HG02759 (cell line): ENCODE measurements at regions not wholly inside any gene's neighbourhood (a gene's known extent, or its start where the extent isn't known, plus 50 kb on each side); places are given as distances from the start of the nearest gene placed in this dataset.

Experiments used
- ATAC-seq: cut with Tn5 transposase; IDR thresholded peaks from one replicate; pipeline ENCODE4 v1.9.1; 2021; ENCODE audit warnings: mild to moderate bottlenecking, moderate library complexity; ENCODE audit not compliant: unreplicated experiment

DNA sequence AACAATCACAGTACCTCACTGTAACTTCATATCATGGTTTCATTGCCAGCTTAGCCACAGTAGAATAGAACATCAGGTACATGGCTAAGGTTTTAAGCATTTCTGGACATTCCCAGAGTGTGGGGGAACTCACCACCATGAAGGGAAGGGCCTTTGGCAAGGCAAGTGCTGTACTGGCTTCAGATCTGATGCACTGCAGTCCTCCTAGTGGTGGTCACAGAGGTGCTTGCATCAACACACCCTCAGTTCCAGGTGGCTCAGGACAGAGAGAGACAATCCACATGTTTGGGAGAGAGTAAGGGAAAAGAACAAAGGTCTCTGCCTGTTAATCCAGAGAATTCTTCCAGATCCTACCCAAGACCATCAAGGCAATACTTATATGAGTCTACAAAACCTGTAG is 528.4 kb upstream of the RGS18 start:
- ATAC-seq: no peak

DNA sequence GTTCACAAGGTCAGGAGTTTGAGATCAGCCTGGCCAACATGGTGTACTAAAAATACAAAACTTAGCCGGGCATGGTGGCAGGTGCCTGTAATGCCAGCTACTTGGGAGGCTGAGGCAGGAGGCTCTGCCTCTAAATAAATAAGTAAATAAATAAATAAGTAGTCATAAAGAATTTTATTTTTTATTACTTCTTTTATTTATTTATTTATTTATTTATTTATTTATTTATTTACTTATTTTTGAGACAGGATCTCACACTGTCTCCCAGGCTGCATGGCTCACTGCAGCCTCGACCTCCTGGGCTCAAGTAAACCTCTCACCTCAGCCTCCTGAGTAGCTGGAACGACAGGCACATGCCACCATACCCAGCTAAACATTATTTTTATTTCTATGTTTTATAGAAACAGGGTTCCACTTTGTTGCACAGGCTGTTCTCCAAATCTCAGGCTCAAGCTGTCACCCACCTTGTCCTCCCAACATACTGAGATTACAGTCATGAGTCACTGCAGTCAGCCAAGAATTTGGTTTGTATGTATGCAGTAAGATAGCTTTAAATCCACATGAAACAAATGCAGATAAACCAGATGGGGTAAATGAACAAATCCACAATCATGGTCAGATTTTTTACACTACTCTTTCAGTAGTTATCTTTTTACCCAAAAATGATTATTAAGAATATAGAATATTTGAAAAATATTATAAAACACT is 523.3 kb upstream of the RGS18 start:
- no peak for ATAC-seq

DNA sequence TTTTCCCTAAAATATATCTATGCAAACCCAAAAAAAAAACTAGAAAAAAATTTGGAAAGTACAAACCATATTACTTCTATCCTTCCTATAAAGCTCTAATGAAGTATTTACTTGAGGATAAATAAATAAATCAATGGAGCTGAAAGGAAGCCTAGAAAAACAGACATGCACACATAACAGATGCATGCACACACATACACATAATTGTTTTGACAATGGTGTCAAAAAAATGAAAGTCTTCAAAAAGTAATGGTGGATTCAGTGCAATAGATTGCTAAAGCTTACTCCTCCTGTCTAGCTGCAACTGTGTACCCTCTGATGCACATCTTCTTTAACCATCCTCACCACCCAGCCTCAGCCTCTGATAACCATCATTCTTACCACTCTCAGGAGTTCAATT is 521.9 kb upstream of the RGS18 start:
- no peak for ATAC-seq

DNA sequence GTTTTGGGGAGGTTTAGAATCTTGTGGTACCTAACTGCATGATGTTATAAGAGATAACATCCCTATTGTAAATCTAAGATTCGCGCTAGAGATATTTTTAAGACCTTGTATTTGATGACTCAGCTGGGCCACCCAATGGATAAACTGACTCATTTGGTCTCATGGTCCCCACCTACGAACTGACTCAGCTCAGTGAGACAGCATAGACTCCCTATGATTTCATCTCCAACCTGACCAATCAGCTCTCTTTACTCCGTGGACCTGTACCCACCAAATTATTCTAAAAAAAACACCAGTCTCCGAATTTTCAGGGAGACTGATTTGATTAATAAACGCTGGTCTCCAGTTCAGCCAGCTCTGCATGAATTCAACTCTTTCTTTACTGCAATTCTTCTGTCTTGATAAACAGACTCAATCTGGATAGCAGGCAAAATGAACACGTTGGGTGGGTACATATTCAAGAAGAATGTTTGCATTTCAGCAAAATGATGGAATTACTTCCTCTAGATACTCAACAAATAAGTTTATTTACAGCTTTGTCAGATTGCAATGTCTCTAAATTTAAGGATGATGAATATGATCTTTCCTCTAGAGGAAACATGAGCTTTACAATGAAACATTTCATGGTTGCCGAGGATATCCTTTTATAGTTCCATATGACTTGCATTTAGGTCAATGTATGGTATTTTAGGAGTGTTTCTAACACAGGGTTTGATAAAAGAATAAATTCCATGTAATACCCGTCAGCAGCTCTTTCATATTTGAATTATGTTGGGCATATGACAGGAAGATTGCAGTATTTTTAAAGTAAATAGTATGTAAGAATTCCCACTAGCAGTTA is 516.6 kb upstream of the RGS18 start:
- no peak for ATAC-seq

DNA sequence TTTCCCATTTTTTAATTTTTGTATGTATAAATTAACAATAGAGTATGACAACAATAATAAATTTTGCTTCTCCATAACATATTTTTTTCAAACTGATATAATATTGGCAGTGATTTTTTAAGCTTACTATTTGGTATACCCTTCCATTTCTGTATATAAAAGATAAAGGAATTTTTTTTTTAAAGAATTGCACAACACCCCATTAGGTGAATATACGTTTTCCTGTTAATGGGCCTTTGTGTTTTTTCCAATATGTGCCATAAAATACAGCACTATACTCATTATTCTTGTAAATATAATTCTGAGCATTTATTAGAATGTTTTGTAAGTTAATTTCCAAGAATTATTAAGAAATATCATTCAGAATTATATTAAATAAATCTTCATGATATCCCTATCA is 515.2 kb upstream of the RGS18 start:
- no peak for ATAC-seq

DNA sequence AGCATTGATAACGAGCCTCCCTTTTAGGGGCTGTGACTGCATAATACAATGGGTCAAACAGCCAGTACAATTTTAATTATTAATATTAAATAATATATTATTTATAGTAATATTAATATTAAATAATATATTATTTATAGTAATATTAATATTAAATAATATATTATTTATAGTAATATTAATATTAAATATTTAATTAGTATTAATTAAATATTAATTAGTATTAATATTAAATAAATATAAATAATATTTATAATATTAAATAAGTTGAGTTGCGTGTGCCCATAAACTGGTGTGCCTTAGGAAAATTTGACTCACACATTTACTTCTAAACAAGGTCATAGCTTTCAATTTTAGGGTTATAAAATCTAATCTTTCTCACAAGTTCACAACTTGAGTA is 509.3 kb upstream of the RGS18 start:
- no peak for ATAC-seq

DNA sequence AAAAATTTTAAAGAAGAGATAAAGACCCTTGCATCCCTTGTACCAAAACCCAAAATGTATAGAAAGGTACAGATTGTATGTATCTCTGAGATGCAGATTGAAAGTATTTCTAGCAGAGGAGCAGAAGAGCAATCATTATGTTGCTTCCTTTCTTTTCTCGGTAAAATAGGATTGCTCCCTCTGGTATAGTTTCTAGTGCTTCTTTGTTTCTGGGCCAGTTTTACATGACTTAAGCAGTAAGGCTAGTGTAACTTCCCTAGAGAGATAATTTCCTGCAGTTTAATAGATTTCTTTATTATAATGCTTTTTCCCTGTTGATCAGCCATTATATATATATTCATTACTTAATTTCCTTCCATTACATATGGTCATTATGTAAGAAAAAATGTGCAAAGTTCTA is 496.2 kb upstream of the RGS18 start:
- no peak for ATAC-seq

DNA sequence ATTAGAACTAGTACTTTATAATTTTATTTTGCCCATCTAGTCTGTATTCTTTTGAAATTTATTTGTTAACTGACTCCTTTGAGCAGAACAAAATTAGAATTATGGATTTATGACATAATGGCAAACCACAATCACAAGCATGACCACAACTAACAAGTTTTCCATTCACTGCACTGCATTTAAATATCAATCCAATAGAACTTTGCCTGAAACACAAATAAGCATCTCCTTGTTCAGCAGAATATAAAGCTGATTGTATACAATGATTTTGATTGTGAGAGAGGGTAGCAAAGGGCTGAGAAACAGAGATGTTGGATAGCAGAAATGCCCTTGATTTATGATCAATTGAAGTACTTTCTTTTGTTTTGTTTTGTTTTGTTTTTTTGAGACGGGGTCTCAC is 495.5 kb upstream of the RGS18 start:
- ATAC-seq: no peak

DNA sequence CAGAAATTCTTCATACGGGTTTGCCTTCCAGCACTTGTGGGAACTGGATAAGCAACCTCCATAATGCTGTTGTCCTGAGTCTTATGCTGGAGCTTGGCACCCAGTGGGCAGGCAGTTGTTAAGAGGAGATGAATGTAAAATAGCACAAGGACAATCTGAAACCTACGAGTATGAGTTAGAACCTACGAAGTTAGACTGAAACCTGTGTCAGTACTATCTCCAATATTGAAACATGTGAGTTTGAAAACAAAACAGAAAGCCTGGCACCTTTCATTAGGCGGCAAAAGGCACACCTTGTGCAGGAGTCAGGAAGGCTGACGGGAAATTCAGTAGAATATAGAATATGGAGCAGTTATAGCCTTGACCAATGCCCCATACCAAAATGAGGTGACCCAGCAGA is 489.7 kb upstream of the RGS18 start:
- ATAC-seq: no peak

DNA sequence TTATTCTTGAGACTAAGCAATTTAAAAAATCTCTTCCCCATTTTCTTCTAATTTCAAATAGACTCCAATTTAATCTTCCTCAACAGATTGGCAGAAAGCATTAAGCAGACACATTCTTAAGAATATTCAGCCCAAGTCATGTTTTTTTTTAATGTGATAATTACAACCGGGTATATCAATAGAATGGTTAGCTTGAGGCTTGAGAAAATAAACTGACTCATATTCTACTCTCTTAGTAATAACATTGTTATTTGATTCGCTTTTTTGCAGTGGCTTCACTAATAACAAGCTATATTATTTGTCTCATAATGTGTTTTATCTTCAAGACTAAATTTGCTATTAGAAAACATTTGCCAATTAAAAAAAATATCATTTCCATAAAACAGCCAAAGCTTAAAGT is 488.6 kb upstream of the RGS18 start:
- no peak for ATAC-seq

DNA sequence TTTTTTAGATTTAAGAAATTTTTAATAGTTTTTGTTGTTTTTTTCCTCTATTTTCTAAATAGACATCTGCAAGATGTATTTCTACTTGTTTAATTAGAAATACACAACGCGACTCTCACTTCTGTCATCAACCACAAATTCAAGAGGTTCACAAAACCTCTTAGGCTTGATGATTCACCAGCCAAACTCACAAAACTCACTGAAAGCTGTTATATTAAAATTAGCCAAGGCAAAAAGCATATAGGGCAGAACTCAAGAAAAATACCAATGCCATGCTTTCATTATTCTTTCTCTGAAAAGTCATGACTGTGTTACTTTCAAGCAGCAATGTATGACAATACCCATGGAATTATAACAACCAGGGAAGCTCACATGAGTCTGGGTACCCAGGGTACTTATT is 487.0 kb upstream of the RGS18 start:
- ATAC-seq: no peak

DNA sequence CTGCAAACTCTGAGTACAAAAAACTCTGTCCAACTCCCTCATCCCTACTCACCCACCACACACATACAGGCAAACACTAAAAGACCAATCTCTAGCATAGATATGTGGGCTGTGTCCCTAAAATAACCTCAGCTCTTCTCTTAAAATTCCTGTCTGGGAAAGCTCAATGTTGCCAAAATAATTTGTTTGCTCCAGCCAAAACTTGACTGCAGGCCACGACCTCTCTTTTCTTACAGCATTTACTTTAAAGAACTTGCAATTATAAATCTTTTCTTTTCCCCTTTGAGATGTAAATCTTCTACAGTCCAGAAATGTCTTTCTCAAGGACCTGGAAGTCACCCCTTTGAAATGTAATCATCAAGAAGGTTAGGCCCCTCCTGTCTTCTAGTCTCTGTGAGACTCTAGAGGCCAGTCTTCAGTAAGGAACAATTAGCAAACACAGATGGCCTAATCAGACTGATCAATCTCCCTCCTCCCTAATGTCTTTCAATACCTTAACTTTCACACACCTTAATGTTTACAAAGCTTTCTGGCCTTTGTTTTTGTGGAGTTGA is 483.6 kb upstream of the RGS18 start:
- ATAC-seq: no peak

DNA sequence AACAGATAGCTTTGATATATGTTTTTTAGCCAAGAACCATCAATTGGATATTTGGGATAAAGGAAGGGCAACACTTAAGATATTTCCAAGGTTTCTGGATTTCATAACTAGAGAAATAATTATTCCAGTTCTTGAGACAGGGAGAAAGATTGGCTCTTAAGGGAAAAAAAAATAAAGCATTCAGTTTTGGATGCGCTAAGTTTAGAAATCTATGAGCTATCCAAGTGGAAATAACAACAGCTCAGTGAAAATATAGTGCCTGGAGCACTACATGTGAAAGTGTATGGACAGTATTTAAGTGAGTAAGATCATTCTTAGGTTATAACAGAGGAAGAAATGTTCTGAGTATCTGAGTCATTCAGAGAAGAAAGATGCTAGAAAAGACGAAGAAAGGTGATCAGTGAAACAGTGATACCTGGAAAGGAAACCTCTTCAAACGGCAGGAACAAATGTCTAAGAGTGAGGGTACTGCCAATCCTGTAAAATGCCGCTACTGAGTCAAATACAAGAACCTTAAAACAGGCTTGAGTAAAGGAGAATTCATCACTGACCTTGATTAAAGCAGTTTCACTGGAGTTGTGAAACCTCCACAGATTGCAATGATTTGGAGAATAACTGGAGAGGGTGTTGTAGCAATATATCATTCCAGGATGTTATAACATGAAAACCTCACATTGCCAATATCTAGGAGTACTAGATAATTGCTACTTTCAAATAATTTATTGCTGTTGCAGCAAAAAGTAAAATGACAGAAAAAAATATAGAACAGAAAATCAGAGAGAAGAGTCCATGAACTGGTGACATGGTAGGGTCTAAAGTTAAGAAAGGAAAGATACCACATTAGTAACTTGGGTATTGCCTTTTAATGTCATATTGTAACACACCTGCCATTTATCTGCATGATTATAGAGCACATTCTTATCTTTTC is 482.1 kb upstream of the RGS18 start:
- ATAC-seq: no peak

DNA sequence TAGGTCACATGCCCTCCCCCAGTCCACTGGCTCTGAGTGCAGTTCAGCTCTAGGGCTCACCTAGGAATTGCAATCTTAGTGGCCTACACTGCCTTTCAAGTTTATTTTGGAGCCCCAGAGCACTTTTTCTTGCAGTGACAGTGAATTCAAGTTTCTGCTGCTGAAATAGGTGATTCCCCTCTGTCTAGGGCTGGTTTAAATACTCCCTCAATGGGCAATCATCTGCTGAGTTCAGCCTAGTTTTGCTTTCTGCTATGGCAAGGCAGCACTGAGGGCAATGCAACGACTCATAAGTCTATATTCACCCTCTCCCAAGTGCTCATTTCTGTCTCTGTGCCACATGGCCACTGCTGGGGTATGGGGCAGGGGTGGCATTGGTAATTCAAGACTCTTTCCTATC is 472.6 kb upstream of the RGS18 start:
- ATAC-seq: no peak

DNA sequence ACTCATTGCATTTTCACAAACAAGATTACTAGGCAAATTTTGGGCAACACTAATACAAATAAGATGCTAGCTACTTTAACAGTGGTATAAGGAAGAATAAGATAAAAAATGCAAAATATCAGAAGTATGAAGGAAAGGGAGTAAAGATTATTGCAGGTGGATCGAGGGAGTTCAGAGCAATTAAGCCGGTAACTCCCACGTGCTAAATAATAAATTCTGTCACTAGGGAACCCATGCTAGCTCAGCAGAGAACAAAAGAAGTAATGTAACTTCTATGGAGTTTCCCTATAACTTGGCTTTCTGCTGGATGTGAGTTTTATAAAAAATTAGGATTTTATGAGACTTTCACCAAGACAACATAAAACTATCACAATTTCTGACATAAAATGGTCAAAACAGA is 470.5 kb upstream of the RGS18 start:
- ATAC-seq: no peak

DNA sequence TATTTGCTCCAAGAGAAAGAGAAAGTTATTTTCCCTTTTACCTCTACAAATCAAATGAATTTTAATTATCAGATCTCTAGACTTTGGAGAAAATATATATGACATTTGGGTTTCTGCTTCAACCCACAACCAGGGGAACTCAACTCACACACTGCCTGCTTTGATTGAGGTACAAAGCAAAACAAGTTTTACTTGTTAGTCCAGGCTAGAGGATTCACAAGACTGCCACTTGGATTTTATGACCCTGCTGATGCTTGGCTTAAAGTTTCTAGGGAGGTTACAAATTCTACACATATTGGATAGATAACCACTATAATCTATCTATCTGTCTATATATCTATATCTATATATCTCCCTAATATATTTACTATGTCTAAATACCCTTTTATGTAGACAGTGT is 467.3 kb upstream of the RGS18 start:
- ATAC-seq: no peak

DNA sequence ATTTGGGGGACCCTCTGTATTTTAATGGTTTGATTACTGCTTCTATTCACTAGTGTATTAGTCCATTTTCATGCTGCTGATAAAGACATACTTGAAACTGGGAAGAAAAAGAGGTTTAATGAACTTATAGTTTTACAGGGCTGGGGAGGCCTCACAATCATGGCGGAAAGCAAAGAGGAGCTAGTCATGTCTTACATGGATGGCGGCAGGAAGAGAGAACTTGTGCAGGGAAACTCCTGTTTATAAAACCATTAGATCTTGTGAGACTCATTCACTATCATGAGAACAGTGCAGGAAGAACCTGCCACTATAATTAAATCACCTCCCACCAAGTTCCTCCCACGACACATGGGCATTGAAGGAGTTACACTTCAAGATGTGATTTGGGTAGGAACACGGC is 464.5 kb upstream of the RGS18 start:
- ATAC-seq: no peak

DNA sequence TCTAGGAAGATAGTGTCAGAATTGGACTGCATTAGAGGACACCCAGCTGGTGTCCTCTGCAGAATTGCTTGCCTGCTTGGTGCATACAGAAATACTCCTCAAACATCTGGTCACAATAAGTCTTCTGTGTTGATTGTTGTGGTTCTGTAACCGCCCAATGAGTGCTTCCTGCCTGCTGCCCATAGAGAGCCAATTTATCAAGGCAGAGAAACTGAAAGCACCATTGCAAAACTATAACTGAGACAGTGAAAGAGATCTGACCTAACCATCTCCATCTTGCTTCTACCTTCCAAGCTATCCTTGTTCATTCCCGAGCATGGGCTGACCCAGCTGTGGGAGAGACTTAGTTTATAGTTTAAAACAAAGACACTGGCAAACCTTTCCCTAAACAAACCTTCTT is 462.4 kb upstream of the RGS18 start:
- ATAC-seq: peak; percentile 72

DNA sequence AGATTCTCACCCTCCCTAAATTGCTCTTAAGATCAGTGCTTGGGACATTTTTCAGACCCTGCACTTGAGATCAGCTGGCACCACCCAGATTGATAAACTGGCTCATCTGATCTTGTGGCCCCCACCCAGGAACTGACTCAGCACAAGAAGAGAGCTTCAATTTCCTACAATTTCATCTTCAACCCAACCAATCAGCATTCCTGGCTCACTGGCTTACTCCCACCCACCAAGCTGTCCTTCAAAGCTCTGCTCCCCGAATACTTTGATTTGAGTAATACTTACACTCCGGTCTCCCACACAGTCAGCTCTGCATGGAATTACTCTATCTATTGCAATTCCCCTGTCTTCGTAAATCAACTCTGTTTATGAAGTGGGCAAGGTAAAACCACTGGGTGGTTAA is 461.9 kb upstream of the RGS18 start:
- ATAC-seq: no peak

DNA sequence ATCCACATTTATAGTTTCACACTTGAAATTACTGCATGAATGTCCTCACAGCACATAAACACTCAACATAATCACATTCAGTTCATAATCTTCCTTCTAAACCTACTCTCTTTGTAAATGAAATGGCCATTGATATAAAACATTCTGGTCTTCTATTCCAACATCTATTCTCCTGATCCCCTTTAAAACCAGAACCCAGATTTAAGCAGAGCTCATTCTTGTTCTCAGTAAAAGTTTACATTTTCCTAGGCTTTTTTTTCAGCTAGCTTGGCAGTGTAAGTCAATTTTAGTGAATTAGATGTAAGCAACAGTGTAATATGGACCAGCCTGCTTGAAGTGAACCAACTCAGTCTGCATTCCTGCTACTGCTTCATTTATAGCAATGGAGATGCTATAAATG is 460.7 kb upstream of the RGS18 start:
- ATAC-seq: no peak

DNA sequence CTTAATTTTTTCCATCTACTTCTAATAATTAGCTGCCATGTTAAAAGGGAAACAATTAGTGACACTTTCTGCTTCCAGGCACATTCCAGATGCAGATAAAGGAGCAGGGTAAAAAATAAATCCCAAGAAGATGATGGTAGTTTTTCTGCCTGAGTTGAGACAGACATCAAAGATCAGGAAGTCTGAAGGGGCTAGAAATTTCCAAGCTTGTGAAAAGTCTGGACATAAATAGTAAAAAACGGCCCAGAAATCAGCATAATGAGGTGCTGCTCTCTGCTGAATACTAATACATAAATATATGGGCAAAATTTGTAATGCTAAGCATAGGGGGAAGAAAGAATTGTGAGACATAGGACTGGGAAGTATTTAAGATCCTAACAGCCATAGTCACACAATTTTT is 460.0 kb upstream of the RGS18 start:
- no peak for ATAC-seq
